Erythroblast (primary cell): ENCODE measurements at regions not wholly inside any gene's neighbourhood (a gene's known extent, or its start where the extent isn't known, plus 50 kb on each side); places are given as distances from the start of the nearest gene placed in this dataset.

ENCODE experiments used
- GATA1 ChIP-seq: IDR thresholded peaks from 2 replicates; pipeline ENCODE4 v1.6.1; 2011; ENCODE audit warnings: low read depth, mild to moderate bottlenecking, control low read depth, low read length, moderate library complexity
- POLR2A ChIP-seq: IDR thresholded peaks from 2 replicates; pipeline ENCODE4 v1.6.1; 2011; ENCODE audit warnings: mild to moderate bottlenecking, low read length

DNA sequence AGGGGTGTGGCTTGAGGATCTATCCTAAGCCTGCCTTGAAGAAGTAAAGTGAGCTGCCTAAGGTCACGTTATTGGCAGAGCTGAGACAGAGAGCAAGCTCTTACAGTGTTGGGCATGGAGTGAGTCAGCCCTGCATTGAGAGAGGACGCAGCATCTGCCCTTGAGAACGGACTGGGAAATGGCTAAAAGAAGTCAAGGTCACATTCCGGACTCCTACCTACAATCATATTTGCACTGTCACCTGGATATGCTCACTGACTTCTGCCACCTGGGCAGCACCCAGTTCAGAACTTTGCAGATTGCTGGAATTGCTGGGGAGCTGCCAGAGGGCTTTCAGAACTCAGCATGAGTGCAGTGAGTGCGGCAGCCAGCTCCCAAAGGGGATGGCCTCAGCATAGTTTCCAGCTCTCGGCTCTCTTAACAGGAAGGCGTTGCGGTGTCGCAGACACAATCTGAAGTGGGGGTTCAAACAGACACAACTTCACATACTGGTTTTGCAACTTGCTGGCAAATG lies 199.3 kb upstream of the SGK1 start:
- no peak for TF ChIP-seq POLR2A
- no peak for TF ChIP-seq GATA1
